ENCODE measurements at regions not wholly inside any gene's neighbourhood (a gene's known extent, or its start where the extent isn't known, plus 50 kb on each side); places are given as distances from the start of the nearest gene placed in this dataset.

- TF ChIP-seq POLR2A (IDR thresholded peaks at IDR 0.05) (no peak), CTCF (IDR thresholded peaks at IDR 0.05) (no peak), POLR2AphosphoS5 (IDR thresholded peaks at IDR 0.05) (no peak)
These were observed 457.0 kb downstream of the METTL4 start for GRCh38 chr18:2114289-2114688.

All from breast epithelium (tissue), 3 donors.